ENCODE measurements at regions not wholly inside any gene's neighbourhood (a gene's known extent, or its start where the extent isn't known, plus 50 kb on each side); places are given as distances from the start of the nearest gene placed in this dataset.
"Not testable (repeated sequence)": the region's sequence is repeated elsewhere in the genome, so short reads cannot be mapped to it uniquely, and the experiment has no call there.

GRCh38 chr10:35979116-35979515, 337.0 kb upstream of the FZD8 start:
- H3K27ac ChIP-seq = no peak overlapping the region
- no peaks in the 10 kb centered on the region for H3K4me1 ChIP-seq
- no peaks in the 10 kb centered on the region for H3K27me3 ChIP-seq
- DNase-seq = no peak
- TF ChIP-seq POLR2A (IDR thresholded peaks at IDR 0.05) (no peak), CTCF (IDR thresholded peaks at IDR 0.05) (no peak)
- no peak overlapping the region for H3K4me3 ChIP-seq
- H3K36me3 ChIP-seq = no peaks in the 10 kb centered on the region
- no peaks in the 10 kb centered on the region for H3K9me3 ChIP-seq

- not testable (repeated sequence) for H3K27ac ChIP-seq, DNase-seq, H3K9me3 ChIP-seq, H3K36me3 ChIP-seq, H3K4me1 ChIP-seq, H3K4me3 ChIP-seq, H3K27me3 ChIP-seq
Observed at GRCh38 chr10:35973912-35974591, 332.0 kb upstream of the FZD8 start.

GRCh38 chr10:35972275-35972674, 330.2 kb upstream of the FZD8 start:
- TF ChIP-seq CTCF (IDR thresholded peaks at IDR 0.05) (no peak), POLR2A (IDR thresholded peaks at IDR 0.05) (no peak)
- no peak for DNase-seq
- no peaks in the 10 kb centered on the region for H3K4me1 ChIP-seq
- H3K36me3 ChIP-seq = no peaks in the 10 kb centered on the region
- no peaks in the 10 kb centered on the region for H3K9me3 ChIP-seq
- H3K27ac ChIP-seq = no peak overlapping the region
- no peak overlapping the region for H3K4me3 ChIP-seq
- no peaks in the 10 kb centered on the region for H3K27me3 ChIP-seq

- TF ChIP-seq CTCF (IDR thresholded peaks at IDR 0.05) = no peak
- TF ChIP-seq POLR2A (IDR thresholded peaks at IDR 0.05) = no peak
- Histone ChIP-seq H3K4me1 (no peaks in the 10 kb centered on the region), H3K27ac (no peak overlapping the region), H3K27me3 (no peaks in the 10 kb centered on the region), H3K36me3 (no peaks in the 10 kb centered on the region), H3K4me3 (no peak overlapping the region), H3K9me3 (no peaks in the 10 kb centered on the region)
- no peak for DNase-seq
Observed at GRCh38 chr10:35971397-35971796, 329.3 kb upstream of the FZD8 start.

- TF ChIP-seq POLR2A (IDR thresholded peaks at IDR 0.05) = no peak
- no peak for TF ChIP-seq CTCF (IDR thresholded peaks at IDR 0.05)
- Histone ChIP-seq H3K4me3 (no peak overlapping the region), H3K4me1 (no peaks in the 10 kb centered on the region), H3K9me3 (no peaks in the 10 kb centered on the region), H3K36me3 (no peaks in the 10 kb centered on the region), H3K27ac (no peak overlapping the region), H3K27me3 (no peaks in the 10 kb centered on the region)
- no peak for DNase-seq
Observed at GRCh38 chr10:35963685-35964084, 321.6 kb upstream of the FZD8 start.

- no peak for DNase-seq
- no peak for TF ChIP-seq CTCF (IDR thresholded peaks at IDR 0.05)
- no peak for TF ChIP-seq POLR2A (IDR thresholded peaks at IDR 0.05)
- Histone ChIP-seq H3K9me3 (no peaks in the 10 kb centered on the region), H3K36me3 (no peaks in the 10 kb centered on the region), H3K4me3 (no peak overlapping the region), H3K27ac (no peak overlapping the region), H3K4me1 (no peaks in the 10 kb centered on the region), H3K27me3 (no peaks in the 10 kb centered on the region)
Observed at GRCh38 chr10:35961501-35961900, 319.4 kb upstream of the FZD8 start.

Measured in Peyer's patch (tissue), 4 donors.